ENCODE measurements at regions not wholly inside any gene's neighbourhood (a gene's known extent, or its start where the extent isn't known, plus 50 kb on each side); places are given as distances from the start of the nearest gene placed in this dataset.

DNA sequence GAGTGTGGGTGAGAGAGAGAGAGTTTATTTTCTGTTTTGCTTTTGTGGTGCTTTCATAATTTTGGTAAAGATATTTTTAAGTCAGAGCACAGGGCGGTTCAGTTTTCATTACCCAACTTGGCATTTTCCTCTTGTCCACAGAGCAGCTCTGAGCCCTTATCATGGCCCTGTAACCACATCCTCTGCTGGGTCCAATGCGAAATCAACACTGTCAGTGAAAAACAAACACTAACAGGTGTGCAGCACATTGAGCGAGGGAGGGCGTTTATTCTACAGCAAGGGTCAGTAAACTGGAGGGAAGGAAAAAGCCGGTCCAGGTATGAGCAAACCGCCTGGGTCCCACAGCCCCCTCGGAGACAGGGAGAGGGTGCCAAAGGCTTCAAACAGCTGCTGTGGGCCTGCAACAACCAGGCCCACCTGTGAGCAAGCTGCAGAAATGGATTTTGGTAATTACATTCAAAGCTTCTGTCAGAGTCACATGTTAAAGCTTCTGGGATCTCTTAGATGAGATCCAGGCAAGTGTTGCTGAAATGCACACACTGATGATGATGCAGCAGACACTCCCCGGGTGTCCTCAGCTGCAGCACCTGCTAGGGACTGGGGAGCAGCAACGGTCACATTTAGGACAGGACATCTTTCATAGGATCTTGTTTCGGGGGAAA lies 132.7 kb upstream of the DYRK2 start:
- 33 to 100% (median 86%) methylated on average over 1 to 10 of the region's 10 CpGs; no CpG with 5 or more reads in 1 of the 10 experiments for WGBS, 10 experiments
- Histone ChIP-seq H3K4me3 (no peak overlapping the region), H3K27ac (no peak overlapping the region), H3K4me1 (replicated peaks in 1 of 2) (no peaks in the 10 kb centered on the region)
- in situ Hi-C loops (cut with MboI; ENCODE audit: low pct_unique_long_range_greater_than_20kb in 2 of 9, low sequenced_read_pairs in 9 of 9, unreplicated experiment in 9 of 9) = no loop called here
- peak in 1 of 8 experiments; percentile 17 for ATAC-seq (replicated peaks in 6 of 8)

- ATAC-seq (replicated peaks in 6 of 8) = peak in 2 of 8 experiments; percentile 42 to 86
- H3K27ac ChIP-seq = no peak overlapping the region
- WGBS, 10 experiments = 48 to 100% (median 90%) methylated on average over 1 to 13 of the region's 16 CpGs; no CpG with 5 or more reads in 2 of the 10 experiments
- H3K4me3 ChIP-seq = no peak overlapping the region
- H3K4me1 ChIP-seq (replicated peaks in 1 of 2) = no peaks in the 10 kb centered on the region
- in situ Hi-C loops (cut with MboI; ENCODE audit: low pct_unique_long_range_greater_than_20kb in 2 of 9, low sequenced_read_pairs in 9 of 9, unreplicated experiment in 9 of 9) = no loop called here
These were observed 131.2 kb upstream of the DYRK2 start for GRCh38 chr12:67517181-67517887.

DNA sequence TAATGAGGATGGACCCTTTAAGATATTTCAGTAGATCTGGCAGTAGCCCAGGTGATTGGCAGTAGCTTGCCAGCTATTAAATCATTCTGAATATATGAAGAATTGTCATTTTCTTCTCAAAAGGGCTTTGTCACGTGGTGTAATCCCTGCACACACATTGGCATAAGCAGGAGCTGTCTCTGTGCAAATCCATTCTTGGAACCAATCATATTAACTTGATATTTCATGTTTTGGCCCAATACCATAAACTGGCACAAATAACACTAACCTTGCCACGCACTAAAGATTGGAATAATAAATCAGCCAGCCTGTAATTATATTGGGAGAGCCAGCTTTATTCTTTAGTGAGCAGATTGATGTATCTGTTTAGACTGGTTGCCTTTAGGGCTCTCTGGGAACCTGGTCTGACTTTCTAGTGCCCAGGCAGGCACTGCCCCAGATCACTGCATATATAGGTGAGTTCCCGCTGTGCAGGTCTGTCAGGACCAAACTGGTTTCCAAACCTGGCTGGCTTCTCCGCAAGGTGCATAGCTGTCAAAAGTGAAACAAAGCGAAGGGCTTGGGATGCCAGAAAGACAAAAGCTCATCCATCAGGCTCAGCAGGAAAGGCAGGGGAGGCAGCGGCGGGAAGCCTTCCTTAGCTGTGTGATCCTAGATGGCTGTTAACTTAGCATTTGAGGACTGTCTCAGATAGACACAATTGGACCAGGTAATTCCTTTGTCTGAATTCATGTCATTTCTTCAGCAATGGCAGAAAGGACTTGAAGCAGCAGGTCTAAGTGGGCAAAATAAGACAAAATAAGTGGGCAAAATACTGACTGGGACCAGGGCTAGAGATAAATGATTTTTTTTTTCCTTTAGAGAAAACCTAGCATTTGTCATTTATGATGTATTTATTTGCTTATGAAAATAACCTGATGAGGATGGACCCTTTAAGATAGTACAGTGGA lies 128.8 kb upstream of the DYRK2 start:
- no peak overlapping the region for H3K4me3 ChIP-seq
- in situ Hi-C loops (cut with MboI; ENCODE audit: low pct_unique_long_range_greater_than_20kb in 2 of 9, low sequenced_read_pairs in 9 of 9, unreplicated experiment in 9 of 9) = no loop called here
- 20 to 100% (median 46%) methylated on average over 1 to 5 of the region's 7 CpGs; no CpG with 5 or more reads in 3 of the 10 experiments for WGBS, 10 experiments
- peaks cover under 1 to 6% of the 10 kb centered on the region in 2 donors for H3K4me1 ChIP-seq (replicated peaks in 1 of 2)
- peak in 1 of 8 experiments; percentile 45 for ATAC-seq (replicated peaks in 6 of 8)
- no peak overlapping the region for H3K27ac ChIP-seq

DNA sequence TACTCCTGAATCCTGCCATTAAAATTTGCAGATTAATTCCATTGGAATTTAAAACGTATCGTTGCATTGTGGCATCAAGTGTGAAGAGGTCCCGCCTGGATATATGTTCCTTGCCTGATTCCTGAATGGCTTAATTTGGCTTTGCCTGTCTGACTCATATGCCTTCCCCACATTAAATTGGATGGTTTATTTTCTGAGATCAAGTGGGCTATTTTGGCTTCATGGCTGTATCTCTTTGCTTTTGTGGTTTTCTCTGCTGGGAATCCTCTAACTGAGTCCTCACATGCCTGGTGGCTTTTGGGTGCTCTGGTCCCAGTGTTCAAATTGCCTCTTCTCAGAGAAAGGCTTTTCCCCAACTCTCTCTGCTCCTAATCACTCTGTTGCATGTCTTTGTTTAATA lies 127.9 kb upstream of the DYRK2 start:
- H3K27ac ChIP-seq = no peak overlapping the region
- no peak overlapping the region for H3K4me3 ChIP-seq
- ATAC-seq (replicated peaks in 6 of 8) = no peak
- H3K4me1 ChIP-seq (replicated peaks in 1 of 2) = peaks cover 6 to 14% of the 10 kb centered on the region in 2 donors
- in situ Hi-C loops (cut with MboI; ENCODE audit: low pct_unique_long_range_greater_than_20kb in 2 of 9, low sequenced_read_pairs in 9 of 9, unreplicated experiment in 9 of 9) = no loop called here
- 37 to 100% (median 100%) methylated on average over 1 to 3 of the region's 3 CpGs; no CpG with 5 or more reads in 3 of the 10 experiments for WGBS, 10 experiments

- WGBS, 10 experiments = 20 to 81% (median 56%) methylated on average over 1 to 5 of the region's 5 CpGs
- no peak overlapping the region for H3K4me3 ChIP-seq
- in situ Hi-C loops (cut with MboI; ENCODE audit: low pct_unique_long_range_greater_than_20kb in 2 of 9, low sequenced_read_pairs in 9 of 9, unreplicated experiment in 9 of 9) = no loop called here
- H3K4me1 ChIP-seq (replicated peaks in 1 of 2) = peaks cover 6 to 19% of the 10 kb centered on the region in 2 donors
- H3K27ac ChIP-seq = no peak overlapping the region
- no peak for ATAC-seq (replicated peaks in 6 of 8)
These were observed 126.3 kb upstream of the DYRK2 start for GRCh38 chr12:67522222-67522621.

- no peak overlapping the region for H3K4me3 ChIP-seq
- peaks cover 6 to 19% of the 10 kb centered on the region in 2 donors for H3K4me1 ChIP-seq (replicated peaks in 1 of 2)
- 42 to 100% (median 87%) methylated on average over 1 to 6 of the region's 6 CpGs; no CpG with 5 or more reads in 1 of the 10 experiments for WGBS, 10 experiments
- H3K27ac ChIP-seq = no peak overlapping the region
- peak in 2 of 8 experiments; percentile 53 to 69 for ATAC-seq (replicated peaks in 6 of 8)
- in situ Hi-C loops (cut with MboI; ENCODE audit: low pct_unique_long_range_greater_than_20kb in 2 of 9, low sequenced_read_pairs in 9 of 9, unreplicated experiment in 9 of 9) = no loop called here
These were observed 125.0 kb upstream of the DYRK2 start for GRCh38 chr12:67523538-67523937.

- 51 to 97% (median 83%) methylated on average over 4 to 10 of the region's 11 CpGs; no CpG with 5 or more reads in 3 of the 10 experiments for WGBS, 10 experiments
- no peak overlapping the region for H3K27ac ChIP-seq
- in situ Hi-C loops (cut with MboI; ENCODE audit: low pct_unique_long_range_greater_than_20kb in 2 of 9, low sequenced_read_pairs in 9 of 9, unreplicated experiment in 9 of 9) = no loop called here
- peaks cover 6 to 19% of the 10 kb centered on the region in 2 donors for H3K4me1 ChIP-seq (replicated peaks in 1 of 2)
- peak in 1 of 8 experiments; percentile 15 for ATAC-seq (replicated peaks in 6 of 8)
- no peak overlapping the region for H3K4me3 ChIP-seq
These were observed 123.5 kb upstream of the DYRK2 start for GRCh38 chr12:67524861-67525616.

DNA sequence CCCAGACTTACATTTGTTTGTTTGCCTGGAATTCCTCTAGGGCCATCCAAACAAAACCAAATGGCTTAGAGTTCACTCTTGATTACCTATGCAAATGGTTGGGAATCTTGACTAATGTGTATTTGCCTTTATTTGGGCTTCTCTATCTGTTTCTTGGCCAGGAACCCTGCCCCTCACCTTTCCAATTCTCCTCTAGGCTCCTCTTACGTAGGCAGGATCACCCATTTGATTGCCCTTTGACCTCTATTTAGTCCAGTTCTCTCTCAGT lies 123.0 kb upstream of the DYRK2 start:
- in situ Hi-C loops (cut with MboI; ENCODE audit: low pct_unique_long_range_greater_than_20kb in 2 of 9, low sequenced_read_pairs in 9 of 9, unreplicated experiment in 9 of 9) = no loop called here
- H3K27ac ChIP-seq = no peak overlapping the region
- peaks cover 6 to 19% of the 10 kb centered on the region in 2 donors for H3K4me1 ChIP-seq (replicated peaks in 1 of 2)
- no peak for ATAC-seq (replicated peaks in 6 of 8)
- WGBS, 10 experiments = 17 to 100% (median 61%) methylated on average over 1 of the region's 1 CpG; no CpG with 5 or more reads in 4 of the 10 experiments
- no peak overlapping the region for H3K4me3 ChIP-seq

DNA sequence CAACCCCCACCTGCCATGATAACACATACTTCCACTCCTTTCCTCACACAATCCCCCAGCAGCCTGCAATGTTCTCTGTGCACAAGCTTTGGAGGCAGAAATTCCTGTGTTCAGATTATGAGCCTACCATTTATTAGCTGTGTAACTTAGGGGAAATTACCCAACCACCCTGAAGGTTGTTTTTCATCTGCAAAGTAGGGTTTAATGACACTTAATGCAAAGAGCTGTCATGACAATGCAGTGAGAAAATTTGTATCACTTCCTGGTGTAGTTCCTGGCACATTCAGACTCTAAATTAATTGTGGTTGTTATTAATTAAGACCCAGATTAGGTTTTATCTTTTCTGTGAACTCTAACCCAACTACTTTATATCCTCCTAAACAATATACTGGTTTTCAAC lies 122.4 kb upstream of the DYRK2 start:
- no peak overlapping the region for H3K4me3 ChIP-seq
- ATAC-seq (replicated peaks in 6 of 8) = no peak
- H3K27ac ChIP-seq = no peak overlapping the region
- in situ Hi-C loops (cut with MboI; ENCODE audit: low pct_unique_long_range_greater_than_20kb in 2 of 9, low sequenced_read_pairs in 9 of 9, unreplicated experiment in 9 of 9) = no loop called here
- H3K4me1 ChIP-seq (replicated peaks in 1 of 2) = peaks cover 6 to 19% of the 10 kb centered on the region in 2 donors

DNA sequence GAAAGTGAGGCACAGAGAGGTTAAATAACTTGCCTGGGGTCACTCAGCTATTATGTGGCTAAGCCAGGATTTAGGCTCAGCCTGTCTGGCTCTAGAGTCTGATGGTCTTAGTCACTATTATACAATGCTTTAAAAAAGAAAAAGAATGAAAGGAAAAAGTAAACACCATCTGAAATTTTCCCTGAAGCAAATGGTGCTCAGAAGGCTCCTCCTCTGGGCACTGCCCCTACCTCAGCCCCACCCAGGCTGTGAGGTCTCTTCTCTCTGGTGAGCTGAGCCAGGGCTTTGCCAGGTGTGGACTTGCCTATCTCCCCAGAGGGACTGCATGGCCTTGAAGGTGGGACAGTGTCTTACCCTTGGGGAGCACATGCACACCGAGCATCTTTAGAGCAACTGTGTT lies 117.5 kb upstream of the DYRK2 start:
- peak in 1 of 8 experiments; percentile 48 for ATAC-seq (replicated peaks in 6 of 8)
- in situ Hi-C loops (cut with MboI; ENCODE audit: low pct_unique_long_range_greater_than_20kb in 2 of 9, low sequenced_read_pairs in 9 of 9, unreplicated experiment in 9 of 9) = no loop called here
- 60 to 100% (median 95%) methylated on average over 1 of the region's 1 CpG; no CpG with 5 or more reads in 4 of the 10 experiments for WGBS, 10 experiments

DNA sequence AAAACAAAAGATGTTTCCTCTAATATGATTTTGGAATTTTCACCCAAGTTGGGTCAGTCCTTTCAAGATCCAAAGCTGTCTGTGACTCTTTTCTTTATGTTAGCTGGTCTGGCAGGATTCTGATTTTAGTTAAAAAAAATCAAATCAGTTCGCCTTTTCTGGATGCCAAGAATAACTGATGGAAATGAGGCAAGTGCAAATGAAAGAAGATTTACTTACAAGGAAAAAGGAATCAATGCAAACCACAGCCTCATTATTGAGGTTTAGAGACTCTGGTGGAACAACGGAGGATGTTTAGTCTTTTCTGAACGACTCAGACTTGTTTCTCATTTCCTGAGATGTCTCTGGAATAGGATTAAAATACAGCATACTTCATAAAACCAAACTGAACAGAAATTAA lies 117.0 kb upstream of the DYRK2 start:
- H3K27ac ChIP-seq = no peak overlapping the region
- no peak overlapping the region for H3K4me3 ChIP-seq
- peak in 1 of 8 experiments; percentile 6 for ATAC-seq (replicated peaks in 6 of 8)
- in situ Hi-C loops (cut with MboI; ENCODE audit: low pct_unique_long_range_greater_than_20kb in 2 of 9, low sequenced_read_pairs in 9 of 9, unreplicated experiment in 9 of 9) = no loop called here
- peaks cover 4 to 7% of the 10 kb centered on the region in 2 donors for H3K4me1 ChIP-seq (replicated peaks in 1 of 2)
- WGBS, 10 experiments = 4 to 94% (median 64%) methylated on average over 2 to 3 of the region's 3 CpGs; no CpG with 5 or more reads in 2 of the 10 experiments

More for the DNA sequence above, 117.5 kb upstream of the DYRK2 start:
- peaks cover 4 to 7% of the 10 kb centered on the region in 2 donors for H3K4me1 ChIP-seq (replicated peaks in 1 of 2)
- H3K27ac ChIP-seq = no peak overlapping the region
- H3K4me3 ChIP-seq = no peak overlapping the region

GRCh38 chr12:67533159-67533558 lies 115.4 kb upstream of the DYRK2 start:
- Histone ChIP-seq H3K27ac (no peak overlapping the region), H3K4me1 (replicated peaks in 1 of 2) (peaks cover 4 to 7% of the 10 kb centered on the region in 2 donors), H3K4me3 (no peak overlapping the region)
- in situ Hi-C loops (cut with MboI; ENCODE audit: low pct_unique_long_range_greater_than_20kb in 2 of 9, low sequenced_read_pairs in 9 of 9, unreplicated experiment in 9 of 9) = no loop called here
- no peak for ATAC-seq (replicated peaks in 6 of 8)
- WGBS, 10 experiments = 83 to 100% (median 100%) methylated on average over 1 of the region's 1 CpG; no CpG with 5 or more reads in 1 of the 10 experiments

Measured in motor neuron (in vitro differentiated cells).